Retinal pigment epithelial cell (primary cell): ENCODE measurements at regions not wholly inside any gene's neighbourhood (a gene's known extent, or its start where the extent isn't known, plus 50 kb on each side); places are given as distances from the start of the nearest gene placed in this dataset.
"Not testable (repeated sequence)": the region's sequence is repeated elsewhere in the genome, so short reads cannot be mapped to it uniquely, and the experiment has no call there.

Source experiments
- DNase-seq: peaks from one replicate; pipeline ENCODE4 v3.0.0-alpha.2; 2010; ENCODE audit warnings: low read depth
- H3K4me3 ChIP-seq: 2 replicates; pipeline ENCODE4 v1.5.1; 2011; ENCODE audit warnings: mild to moderate bottlenecking, low read length, control low read depth, moderate library complexity
- TF ChIP-seq, protein P1 (sequence below): conservative IDR thresholded peaks from 2 replicates; pipeline ENCODE4 v1.5.1; 2011; ENCODE audit warnings: low read depth, low read length, control low read depth, inconsistent platforms

DNA sequence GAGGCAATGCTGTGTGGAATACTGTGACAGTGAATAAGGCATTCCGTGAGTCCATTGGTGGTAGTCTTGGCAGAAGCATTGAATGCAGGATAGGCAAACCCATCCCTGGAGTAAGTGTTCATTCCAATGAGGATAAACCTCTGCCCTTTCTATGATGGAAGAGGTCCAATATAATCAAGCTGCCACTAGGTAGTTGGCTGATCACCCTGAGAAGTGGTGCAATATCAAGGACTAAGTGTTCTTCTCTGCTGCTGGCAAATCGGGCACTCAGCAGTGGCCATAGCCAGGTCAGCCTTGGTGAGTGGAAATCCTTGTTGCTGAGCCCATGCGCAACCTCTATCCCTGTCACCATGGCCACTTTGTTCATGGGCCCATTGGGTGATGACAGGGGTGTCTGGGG is 70.1 kb downstream of the FBXO4 start:
- no peak for DNase-seq
- H3K4me3 ChIP-seq = no peak overlapping the region
- TF ChIP-seq, protein P1, sequence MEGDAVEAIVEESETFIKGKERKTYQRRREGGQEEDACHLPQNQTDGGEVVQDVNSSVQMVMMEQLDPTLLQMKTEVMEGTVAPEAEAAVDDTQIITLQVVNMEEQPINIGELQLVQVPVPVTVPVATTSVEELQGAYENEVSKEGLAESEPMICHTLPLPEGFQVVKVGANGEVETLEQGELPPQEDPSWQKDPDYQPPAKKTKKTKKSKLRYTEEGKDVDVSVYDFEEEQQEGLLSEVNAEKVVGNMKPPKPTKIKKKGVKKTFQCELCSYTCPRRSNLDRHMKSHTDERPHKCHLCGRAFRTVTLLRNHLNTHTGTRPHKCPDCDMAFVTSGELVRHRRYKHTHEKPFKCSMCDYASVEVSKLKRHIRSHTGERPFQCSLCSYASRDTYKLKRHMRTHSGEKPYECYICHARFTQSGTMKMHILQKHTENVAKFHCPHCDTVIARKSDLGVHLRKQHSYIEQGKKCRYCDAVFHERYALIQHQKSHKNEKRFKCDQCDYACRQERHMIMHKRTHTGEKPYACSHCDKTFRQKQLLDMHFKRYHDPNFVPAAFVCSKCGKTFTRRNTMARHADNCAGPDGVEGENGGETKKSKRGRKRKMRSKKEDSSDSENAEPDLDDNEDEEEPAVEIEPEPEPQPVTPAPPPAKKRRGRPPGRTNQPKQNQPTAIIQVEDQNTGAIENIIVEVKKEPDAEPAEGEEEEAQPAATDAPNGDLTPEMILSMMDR = no peak

DNA sequence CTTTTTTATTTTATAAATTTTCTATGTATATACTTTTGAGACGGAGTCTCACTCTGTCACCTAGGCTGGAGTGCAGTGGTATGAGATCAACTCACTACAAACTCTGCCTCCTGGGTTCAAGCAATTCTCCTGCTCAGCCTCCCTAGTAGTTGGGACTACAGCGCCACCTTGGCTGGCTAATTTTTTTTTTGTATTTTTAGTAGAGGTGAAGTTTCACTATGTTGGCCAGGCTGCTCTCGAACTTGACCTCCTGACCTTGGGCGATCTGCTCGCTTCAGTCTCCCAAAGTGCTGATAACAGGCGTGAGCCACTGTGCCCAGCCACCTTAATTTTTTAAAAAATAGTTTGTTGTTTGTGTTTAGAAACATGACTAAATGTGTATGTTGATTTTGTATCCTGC is 76.6 kb downstream of the FBXO4 start:
- H3K4me3 ChIP-seq = no peak overlapping the region
- TF ChIP-seq, protein P1 = no peak
- DNase-seq = no peak

DNA sequence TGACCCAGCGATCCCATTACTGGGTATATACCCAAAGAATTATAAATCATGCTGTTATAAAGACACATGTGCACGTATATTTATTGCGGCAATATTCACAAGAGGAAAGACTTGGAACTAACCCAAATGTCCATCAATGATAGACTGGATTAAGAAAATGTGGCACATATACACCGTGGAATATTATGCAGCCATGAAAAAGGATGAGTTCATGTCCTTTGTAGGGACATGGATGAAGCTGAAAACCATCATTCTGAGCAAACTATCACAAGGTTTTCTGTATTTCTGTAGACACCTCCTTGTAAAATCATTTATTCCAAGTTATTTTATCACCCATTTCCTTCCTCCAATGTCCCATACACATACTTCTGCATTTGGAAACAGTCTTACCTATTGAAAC is 78.8 kb downstream of the FBXO4 start:
- not testable (repeated sequence) for H3K4me3 ChIP-seq

DNA sequence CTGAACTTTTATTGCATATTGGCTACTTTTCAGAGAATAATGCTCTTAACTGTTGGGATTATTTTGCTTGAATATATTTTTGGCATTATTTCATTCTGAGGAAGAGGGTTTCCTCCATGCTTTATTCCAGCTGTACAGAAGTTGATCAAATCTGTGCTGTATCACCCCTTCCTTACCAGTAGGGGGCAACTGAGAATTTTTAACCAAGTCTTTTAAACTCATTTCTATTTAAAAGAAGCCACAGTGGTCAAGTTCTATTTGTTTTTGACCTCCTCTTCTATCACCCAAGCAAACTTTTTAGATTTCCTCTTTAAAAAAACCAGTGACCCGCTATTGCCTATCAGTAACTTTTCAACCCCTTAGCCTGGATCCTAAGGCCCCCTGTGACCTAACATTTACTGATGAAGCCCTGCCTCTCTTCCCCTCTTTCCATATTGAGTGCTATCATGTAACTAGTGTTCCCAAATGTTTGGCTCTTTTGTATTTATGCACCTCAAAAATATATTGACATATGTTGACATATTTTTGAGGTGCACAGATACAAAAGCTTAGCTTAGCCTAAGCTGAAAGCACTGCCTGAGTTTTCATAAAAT is 80.6 kb downstream of the FBXO4 start:
- TF ChIP-seq, protein P1 = peak; percentile 84
- peak; percentile 11 for DNase-seq
- H3K4me3 ChIP-seq = no peak overlapping the region

More for the DNA sequence above, 78.8 kb downstream of the FBXO4 start:
- not testable (repeated sequence) for DNase-seq

DNA sequence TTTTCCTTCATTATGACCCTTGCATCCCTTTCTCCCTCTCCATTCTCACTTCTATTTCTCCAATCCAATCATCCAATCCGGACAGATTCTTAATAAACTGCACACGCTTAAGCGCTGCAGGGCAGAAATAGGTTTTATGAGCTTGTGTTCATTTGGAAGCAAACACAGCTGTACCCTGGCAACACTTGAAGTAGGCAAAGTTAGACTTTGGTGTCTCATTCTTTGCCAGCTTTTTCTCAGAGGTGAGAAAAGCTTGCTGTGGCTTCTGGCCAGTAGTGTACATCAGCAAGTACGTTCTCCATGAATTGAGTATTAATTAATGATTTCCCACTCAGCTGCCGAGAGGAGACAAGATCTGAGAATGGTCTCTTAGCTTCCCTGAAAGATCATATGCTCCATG is 88.5 kb downstream of the FBXO4 start:
- H3K4me3 ChIP-seq = no peak overlapping the region
- TF ChIP-seq, protein P1 = no peak
- no peak for DNase-seq

DNA sequence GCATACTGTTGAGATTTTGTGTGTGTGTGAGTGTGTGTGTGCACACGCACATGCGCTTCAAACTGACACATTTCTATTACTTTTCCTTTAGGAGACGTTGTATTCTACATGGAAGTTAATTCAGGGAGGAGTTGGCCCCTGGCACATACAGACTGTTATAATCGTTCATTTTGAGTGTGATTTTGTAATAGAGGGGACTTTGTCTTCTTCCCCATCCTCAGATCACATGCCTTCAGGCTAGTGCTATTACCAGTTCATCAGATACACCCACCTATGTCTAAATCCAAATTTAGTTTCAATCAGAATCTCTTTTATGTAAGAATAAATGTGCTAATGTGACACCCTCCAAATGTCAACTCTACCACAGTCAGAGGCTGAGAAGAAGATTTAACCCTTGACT is 90.2 kb downstream of the FBXO4 start:
- DNase-seq = no peak
- TF ChIP-seq, protein P1 = no peak
- H3K4me3 ChIP-seq = no peak overlapping the region

DNA sequence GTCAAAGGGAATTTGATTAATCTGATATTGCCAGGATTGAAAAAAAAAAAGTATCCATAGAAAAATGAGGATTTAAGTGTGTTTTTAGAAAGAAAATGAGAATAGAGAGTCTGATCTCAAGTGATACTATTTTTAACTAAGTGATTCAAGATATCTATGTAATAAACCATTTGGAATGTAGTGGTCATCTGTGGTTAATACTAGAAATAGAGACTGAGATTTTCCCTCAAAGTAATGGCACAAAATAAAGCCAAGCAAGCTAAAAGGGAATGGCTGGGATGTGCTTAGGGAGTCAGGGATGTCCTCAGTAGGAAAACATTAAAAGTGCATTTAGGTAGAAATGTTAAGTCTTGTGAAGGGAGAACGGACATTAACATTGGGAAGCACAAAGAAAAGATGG is 90.6 kb downstream of the FBXO4 start:
- DNase-seq = no peak
- H3K4me3 ChIP-seq = no peak overlapping the region
- TF ChIP-seq, protein P1 = no peak
